PC-3 (cell line): ENCODE measurements at regions not wholly inside any gene's neighbourhood (a gene's known extent, or its start where the extent isn't known, plus 50 kb on each side); places are given as distances from the start of the nearest gene placed in this dataset.

Experiments used
- EZH2 ChIP-seq: fragments of 300-600 bp; sonication (generic); IDR thresholded peaks from one replicate; pipeline ENCODE4 v1.6.1; 2017; ENCODE audit warnings: antibody characterized with exemption, mild to moderate bottlenecking, low read length; ENCODE audit not compliant: unreplicated experiment
- EZH2phosphoT487 ChIP-seq: fragments of 300-600 bp; sonication (generic); IDR thresholded peaks from 2 replicates; pipeline ENCODE4 v1.6.1; 2018; ENCODE audit warnings: mild to moderate bottlenecking, antibody characterized with exemption, low read length, borderline replicate concordance
- TF ChIP-seq, protein P1 (sequence below): fragments of 300-600 bp; sonication (generic); conservative IDR thresholded peaks from 2 replicates; pipeline ENCODE4 v1.5.1; 2017; ENCODE audit warnings: antibody characterized with exemption, low read depth, mild to moderate bottlenecking, low read length

DNA sequence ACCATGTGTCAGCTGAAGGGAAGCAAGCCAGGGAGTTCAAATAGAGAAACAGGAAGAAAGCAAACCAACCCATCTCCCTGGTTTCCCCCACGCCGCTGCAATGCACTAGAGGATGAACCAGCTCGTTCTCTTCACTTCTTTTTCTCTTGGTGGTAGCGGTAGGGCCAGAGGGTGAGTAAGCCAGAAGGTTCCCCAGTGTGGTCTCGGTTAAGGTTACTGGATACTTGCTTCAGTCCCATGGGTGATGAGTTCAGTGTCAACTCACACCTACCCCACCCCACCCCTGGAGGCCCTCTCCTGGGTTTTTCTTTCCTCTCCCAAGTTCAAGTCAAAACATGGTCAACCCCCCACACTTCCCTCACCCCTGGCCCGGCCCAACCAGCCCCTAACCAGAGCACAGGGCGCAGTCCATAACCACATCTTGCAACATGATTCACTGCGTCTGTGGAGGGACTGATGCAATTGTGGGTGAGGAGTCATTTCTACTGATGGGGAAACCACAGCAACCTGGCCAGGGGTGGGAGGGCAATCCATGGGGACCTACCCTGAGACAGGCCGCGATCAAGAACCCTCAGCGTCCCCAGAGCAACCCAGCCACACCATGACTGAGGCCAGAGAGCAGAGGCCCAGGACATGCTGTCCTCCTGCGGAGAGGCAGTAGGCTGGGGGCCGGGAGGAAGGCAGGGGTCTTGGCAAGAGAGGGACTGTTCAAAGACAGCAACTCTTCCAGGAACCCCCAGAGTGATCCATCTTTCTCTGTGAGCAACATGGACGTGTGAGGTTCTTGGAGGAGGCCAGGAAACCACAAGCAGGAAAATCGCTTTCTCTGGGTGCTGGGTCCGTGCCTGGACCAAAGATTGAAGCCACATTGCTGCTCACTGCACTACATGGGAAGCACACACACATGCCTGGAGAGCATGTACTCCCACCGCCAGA is 276.6 kb downstream of the UACA start:
- TF ChIP-seq, protein P1, sequence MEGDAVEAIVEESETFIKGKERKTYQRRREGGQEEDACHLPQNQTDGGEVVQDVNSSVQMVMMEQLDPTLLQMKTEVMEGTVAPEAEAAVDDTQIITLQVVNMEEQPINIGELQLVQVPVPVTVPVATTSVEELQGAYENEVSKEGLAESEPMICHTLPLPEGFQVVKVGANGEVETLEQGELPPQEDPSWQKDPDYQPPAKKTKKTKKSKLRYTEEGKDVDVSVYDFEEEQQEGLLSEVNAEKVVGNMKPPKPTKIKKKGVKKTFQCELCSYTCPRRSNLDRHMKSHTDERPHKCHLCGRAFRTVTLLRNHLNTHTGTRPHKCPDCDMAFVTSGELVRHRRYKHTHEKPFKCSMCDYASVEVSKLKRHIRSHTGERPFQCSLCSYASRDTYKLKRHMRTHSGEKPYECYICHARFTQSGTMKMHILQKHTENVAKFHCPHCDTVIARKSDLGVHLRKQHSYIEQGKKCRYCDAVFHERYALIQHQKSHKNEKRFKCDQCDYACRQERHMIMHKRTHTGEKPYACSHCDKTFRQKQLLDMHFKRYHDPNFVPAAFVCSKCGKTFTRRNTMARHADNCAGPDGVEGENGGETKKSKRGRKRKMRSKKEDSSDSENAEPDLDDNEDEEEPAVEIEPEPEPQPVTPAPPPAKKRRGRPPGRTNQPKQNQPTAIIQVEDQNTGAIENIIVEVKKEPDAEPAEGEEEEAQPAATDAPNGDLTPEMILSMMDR: no peak
- TF ChIP-seq EZH2phosphoT487 (no peak), EZH2 (no peak)
